HG03521 (cell line): ENCODE measurements at regions not wholly inside any gene's neighbourhood (a gene's known extent, or its start where the extent isn't known, plus 50 kb on each side); places are given as distances from the start of the nearest gene placed in this dataset.

Experiments used
- ATAC-seq: cut with Tn5 transposase; IDR thresholded peaks from one replicate; pipeline ENCODE4 v1.9.1; 2021; ENCODE audit warnings: mild to moderate bottlenecking, moderate library complexity; ENCODE audit not compliant: unreplicated experiment

- ATAC-seq = no peak
Observed at GRCh38 chr5:116363780-116364179, 210.8 kb downstream of the SEMA6A start.

DNA sequence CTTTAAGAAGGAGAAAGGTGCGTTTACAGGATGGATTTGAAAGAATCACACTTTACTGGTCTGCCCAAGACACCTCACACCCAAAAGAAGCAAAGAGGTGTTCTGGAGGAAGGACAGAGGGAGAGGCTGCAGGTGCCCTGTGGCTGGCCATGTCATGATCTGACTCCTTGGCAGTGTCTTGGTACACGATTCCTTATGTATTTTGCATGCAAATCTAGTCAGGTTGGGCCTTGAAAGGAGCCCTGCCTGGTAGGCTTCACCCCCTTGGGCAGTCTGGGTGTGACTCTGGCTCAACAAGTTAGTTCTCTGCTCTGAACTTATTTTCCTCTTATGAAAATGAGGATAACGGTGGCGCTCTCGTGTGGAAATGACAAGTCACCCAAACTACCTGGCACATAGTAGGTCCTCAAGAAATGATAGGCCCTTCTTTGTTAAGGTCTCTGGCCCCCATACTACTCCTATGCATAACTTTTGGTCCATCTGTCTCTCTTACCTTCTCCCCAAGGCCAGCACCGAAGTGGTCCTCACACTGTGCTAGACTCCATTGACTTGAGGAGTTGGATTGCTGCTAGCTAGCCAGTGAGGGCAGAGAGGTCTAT lies 212.5 kb downstream of the SEMA6A start:
- ATAC-seq = no peak

GRCh38 chr5:116361171-116361967 lies 213.3 kb downstream of the SEMA6A start:
- no peak for ATAC-seq

DNA sequence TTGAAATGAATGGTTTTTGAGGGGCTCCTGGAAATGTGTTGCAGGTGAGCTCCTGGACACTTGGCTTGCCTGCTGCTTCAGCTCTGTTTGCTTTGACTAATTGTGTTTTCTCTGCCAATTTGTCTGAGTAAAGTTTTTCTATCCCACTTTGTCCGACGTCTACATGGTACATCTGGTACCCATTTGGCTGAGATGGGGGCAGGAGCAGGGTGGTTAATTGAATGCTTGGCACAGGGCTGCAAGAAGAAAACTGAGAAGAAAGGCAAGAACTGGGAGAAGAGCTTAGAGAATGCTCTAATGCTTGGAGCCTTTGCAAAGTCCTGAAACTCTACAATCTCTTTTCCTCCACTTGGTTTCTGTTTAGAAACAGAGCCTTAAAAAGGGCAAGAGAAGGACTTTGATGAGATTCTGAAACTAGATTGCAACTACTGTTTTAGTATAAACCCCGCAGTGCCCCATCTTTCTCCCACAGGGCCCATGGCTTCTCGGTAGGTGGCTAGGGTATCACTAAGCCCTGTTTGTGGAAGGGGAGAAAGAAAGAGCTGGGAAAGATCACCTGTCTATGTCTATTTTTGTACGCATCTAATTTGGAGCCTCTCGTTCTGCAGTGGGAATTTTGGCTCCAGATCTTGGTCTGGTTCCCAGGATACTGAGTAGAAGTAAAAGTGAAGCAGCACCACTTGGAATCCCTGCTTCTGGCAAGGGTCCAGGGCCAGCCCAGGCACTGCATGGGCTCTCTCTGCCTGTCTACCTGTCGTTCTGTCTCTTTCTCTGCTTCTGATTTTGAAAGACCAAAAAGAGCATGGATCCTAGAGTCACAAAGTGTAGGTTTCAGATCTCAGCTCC lies 214.4 kb downstream of the SEMA6A start:
- ATAC-seq = no peak

- ATAC-seq = no peak
Observed at GRCh38 chr5:116359592-116359991, 215.0 kb downstream of the SEMA6A start.

- ATAC-seq = peak; percentile 98
Observed at GRCh38 chr5:116358911-116359418, 215.7 kb downstream of the SEMA6A start.

DNA sequence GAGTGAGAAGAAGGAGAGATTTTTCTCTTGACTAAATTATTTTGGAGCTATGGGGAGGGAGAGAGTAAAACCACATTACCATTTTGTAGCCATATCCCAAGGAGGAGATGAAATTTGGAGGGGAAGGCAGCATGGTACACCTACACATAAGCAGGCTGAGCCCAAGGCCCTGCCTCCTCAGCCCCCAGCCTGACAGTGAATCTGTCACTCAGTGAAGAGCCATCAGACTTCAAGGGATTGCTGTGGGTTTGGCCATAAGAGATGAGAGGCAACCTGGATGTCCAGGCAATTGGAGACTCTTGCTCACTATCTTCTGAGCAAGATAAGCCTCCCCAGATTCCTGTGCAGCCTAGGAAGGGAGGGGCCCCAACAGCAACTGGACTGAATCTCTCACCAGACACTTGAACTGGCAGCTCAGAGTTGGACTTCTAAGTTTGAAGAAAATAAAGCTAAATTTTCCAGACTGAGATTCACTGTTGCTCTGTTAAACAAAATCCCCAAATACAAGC lies 216.6 kb downstream of the SEMA6A start:
- ATAC-seq = no peak

GRCh38 chr5:116355819-116356601 lies 218.6 kb downstream of the SEMA6A start:
- ATAC-seq = no peak

- ATAC-seq = no peak
Observed at GRCh38 chr5:116354699-116355098, 219.9 kb downstream of the SEMA6A start.

- no peak for ATAC-seq
Observed at GRCh38 chr5:116347657-116348056, 227.0 kb downstream of the SEMA6A start.

- ATAC-seq = no peak
Observed at GRCh38 chr5:116343961-116344360, 230.7 kb downstream of the SEMA6A start.
